ENCODE measurements at regions not wholly inside any gene's neighbourhood (a gene's known extent, or its start where the extent isn't known, plus 50 kb on each side); places are given as distances from the start of the nearest gene placed in this dataset.

DNA sequence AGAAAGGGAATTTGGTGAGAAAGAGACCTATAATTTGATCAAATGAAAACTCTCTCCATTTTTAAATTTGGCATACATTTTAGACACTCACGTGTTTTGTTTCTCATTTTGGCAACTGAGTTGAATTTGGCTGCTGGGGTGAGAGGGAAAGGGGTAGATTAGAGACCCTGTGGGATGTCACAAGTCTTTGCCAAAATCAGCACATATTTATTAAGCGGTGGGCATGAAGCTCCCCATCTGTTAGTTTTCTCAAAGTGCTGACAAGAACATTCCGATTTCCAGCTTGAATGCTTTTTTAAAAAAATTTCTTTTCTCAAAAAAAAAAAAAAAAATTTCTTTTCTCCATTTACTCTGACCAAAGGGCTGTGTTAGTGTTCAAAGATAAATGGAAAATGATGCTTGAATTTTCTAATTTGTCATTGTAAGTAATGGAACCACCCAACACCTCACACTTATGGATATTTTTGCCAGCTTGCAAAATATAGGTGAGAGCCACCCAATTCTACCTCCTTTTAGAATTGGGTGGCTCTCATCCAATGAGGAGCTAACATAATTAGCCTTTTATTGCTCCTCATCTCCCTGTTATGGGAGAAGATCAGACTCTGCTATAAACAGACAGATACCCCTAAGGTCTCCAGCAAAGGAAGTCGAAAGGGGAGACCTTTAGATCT is 222.9 kb upstream of the FN1 start:
- TF ChIP-seq, protein P1, sequence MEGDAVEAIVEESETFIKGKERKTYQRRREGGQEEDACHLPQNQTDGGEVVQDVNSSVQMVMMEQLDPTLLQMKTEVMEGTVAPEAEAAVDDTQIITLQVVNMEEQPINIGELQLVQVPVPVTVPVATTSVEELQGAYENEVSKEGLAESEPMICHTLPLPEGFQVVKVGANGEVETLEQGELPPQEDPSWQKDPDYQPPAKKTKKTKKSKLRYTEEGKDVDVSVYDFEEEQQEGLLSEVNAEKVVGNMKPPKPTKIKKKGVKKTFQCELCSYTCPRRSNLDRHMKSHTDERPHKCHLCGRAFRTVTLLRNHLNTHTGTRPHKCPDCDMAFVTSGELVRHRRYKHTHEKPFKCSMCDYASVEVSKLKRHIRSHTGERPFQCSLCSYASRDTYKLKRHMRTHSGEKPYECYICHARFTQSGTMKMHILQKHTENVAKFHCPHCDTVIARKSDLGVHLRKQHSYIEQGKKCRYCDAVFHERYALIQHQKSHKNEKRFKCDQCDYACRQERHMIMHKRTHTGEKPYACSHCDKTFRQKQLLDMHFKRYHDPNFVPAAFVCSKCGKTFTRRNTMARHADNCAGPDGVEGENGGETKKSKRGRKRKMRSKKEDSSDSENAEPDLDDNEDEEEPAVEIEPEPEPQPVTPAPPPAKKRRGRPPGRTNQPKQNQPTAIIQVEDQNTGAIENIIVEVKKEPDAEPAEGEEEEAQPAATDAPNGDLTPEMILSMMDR (IDR thresholded peaks at IDR 0.05; ENCODE audit: partially characterized antibody, unreplicated experiment): no peak
- Mint-ChIP-seq H3K4me1 (ENCODE audit: low read depth, unreplicated experiment) (no peaks in the 10 kb centered on the region), H3K36me3 (ENCODE audit: unreplicated experiment) (no peaks in the 10 kb centered on the region), H3K27ac (ENCODE audit: unreplicated experiment) (no peak overlapping the region), H3K9me3 (ENCODE audit: unreplicated experiment) (no peaks in the 10 kb centered on the region), H3K27me3 (ENCODE audit: unreplicated experiment) (no peaks in the 10 kb centered on the region), H3K4me3 (ENCODE audit: unreplicated experiment) (no peak overlapping the region)
- no peak for DNase-seq

DNA sequence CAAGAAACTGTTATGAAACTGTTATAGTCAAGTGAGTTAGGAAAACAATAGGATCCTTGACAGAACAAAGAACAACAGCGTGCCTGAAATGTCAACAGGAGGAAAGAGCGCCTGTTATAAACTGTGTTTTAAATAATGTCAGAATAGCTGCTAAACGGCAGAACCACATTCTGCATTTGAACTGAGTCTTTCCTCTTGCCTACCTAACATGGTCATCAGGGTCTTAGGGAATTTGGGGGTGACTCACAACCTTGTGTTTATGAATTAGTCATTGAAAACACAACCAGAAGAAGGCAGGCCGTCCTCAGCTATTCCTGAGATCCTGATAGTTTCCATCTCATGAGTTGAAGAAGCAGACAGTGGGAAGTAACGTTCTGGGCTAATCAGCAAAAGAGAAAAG is 222.0 kb upstream of the FN1 start:
- DNase-seq: no peak
- no peaks in the 10 kb centered on the region for H3K36me3 Mint-ChIP-seq (ENCODE audit: unreplicated experiment)
- H3K27ac Mint-ChIP-seq (ENCODE audit: unreplicated experiment): no peak overlapping the region
- no peaks in the 10 kb centered on the region for H3K4me1 Mint-ChIP-seq (ENCODE audit: low read depth, unreplicated experiment)
- no peaks in the 10 kb centered on the region for H3K27me3 Mint-ChIP-seq (ENCODE audit: unreplicated experiment)
- no peaks in the 10 kb centered on the region for H3K9me3 Mint-ChIP-seq (ENCODE audit: unreplicated experiment)
- TF ChIP-seq, protein P1 (IDR thresholded peaks at IDR 0.05; ENCODE audit: partially characterized antibody, unreplicated experiment): no peak
- no peak overlapping the region for H3K4me3 Mint-ChIP-seq (ENCODE audit: unreplicated experiment)

DNA sequence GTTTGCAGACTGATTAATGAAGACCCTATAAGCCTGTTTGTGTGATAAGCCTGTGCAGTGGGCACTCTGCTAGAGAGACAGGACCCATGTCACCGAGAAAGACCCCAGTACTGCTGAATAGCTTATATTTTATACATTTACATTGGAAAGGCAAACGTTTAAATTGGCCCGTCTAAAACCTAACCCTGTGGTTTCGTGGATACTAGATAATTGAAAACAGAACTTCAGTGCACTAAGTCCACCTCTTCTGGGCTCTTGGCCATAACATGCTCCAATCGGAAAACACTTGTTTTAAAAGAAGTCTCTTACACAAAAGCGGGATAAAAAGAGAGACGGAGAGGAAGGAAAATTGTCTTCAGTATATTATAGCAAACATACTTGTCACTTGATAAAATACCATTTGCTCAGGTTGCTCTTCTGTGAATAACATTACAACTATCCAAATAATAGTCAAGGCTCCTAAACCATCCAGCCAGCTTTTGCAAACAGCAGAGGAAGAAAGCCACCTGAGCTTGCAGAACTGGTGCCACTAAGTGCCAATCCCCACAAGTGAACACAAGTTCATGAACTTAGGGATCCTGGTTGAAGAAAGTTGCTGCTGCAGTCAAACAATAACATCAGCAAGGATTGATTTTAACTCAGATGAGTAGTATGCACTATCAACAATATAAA is 218.4 kb upstream of the FN1 start:
- H3K9me3 Mint-ChIP-seq (ENCODE audit: unreplicated experiment): no peaks in the 10 kb centered on the region
- TF ChIP-seq, protein P1 (IDR thresholded peaks at IDR 0.05; ENCODE audit: partially characterized antibody, unreplicated experiment): no peak
- H3K4me1 Mint-ChIP-seq (ENCODE audit: low read depth, unreplicated experiment): no peaks in the 10 kb centered on the region
- no peak overlapping the region for H3K4me3 Mint-ChIP-seq (ENCODE audit: unreplicated experiment)
- DNase-seq: no peak
- H3K27me3 Mint-ChIP-seq (ENCODE audit: unreplicated experiment): no peaks in the 10 kb centered on the region
- no peak overlapping the region for H3K27ac Mint-ChIP-seq (ENCODE audit: unreplicated experiment)
- no peaks in the 10 kb centered on the region for H3K36me3 Mint-ChIP-seq (ENCODE audit: unreplicated experiment)

DNA sequence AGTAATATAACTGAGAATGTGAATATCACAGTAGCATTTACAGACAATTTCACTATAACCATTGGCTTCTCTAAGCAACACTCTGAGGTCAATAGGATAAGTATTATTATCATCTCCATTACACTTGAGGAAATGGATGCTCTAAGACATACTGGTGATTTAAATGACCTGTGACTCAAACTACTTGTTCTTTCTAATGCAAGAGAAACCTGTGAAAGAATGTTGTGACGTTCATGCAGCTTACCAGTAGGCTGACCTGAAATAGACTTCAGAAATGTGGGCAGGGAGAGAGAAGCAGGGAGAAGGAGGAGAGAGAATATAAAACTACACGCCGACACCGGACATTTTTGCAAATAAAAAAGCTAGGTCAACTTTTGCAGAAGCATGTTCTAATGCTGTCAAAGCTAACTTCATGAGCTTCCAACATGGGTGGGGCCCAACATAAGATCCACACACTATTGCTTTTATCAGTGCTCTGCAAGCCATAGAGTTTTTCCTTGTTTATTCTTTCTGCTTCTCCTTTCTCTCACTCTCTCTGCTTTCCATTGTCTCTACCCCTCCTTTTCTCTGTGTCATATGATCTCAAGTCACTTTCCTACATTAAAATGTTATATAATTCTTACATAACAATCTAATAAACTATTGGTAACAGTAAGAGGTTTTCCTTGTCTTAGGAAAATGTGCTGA is 217.6 kb upstream of the FN1 start:
- Mint-ChIP-seq H3K36me3 (ENCODE audit: unreplicated experiment) (no peaks in the 10 kb centered on the region), H3K9me3 (ENCODE audit: unreplicated experiment) (no peaks in the 10 kb centered on the region), H3K27ac (ENCODE audit: unreplicated experiment) (no peak overlapping the region), H3K4me1 (ENCODE audit: low read depth, unreplicated experiment) (no peaks in the 10 kb centered on the region), H3K4me3 (ENCODE audit: unreplicated experiment) (no peak overlapping the region), H3K27me3 (ENCODE audit: unreplicated experiment) (no peaks in the 10 kb centered on the region)
- DNase-seq: no peak
- TF ChIP-seq, protein P1 (IDR thresholded peaks at IDR 0.05; ENCODE audit: partially characterized antibody, unreplicated experiment): no peak

DNA sequence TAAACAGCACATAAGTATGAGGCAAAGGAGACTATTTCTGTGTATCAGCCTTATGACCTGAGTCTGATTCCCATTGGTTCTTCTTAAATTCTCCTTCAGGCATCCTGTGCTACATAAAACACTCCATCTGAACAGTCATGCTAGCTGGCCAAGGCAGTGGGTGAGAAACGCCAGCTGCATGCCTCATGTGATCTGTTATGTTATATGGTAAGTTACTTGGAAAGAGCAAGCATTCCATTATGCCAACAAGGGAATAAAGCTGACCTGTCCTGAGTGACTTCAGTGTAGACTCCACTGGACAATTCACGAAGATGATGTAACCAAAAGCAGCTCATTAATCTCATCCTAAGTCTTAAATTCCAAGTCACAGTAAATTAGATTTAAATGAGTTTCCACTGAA is 216.5 kb upstream of the FN1 start:
- TF ChIP-seq, protein P1 (IDR thresholded peaks at IDR 0.05; ENCODE audit: partially characterized antibody, unreplicated experiment): no peak
- DNase-seq: no peak
- Mint-ChIP-seq H3K4me3 (ENCODE audit: unreplicated experiment) (no peak overlapping the region), H3K9me3 (ENCODE audit: unreplicated experiment) (no peaks in the 10 kb centered on the region), H3K27me3 (ENCODE audit: unreplicated experiment) (no peaks in the 10 kb centered on the region), H3K4me1 (ENCODE audit: low read depth, unreplicated experiment) (no peaks in the 10 kb centered on the region), H3K27ac (ENCODE audit: unreplicated experiment) (no peak overlapping the region), H3K36me3 (ENCODE audit: unreplicated experiment) (no peaks in the 10 kb centered on the region)
